ENCODE measurements at regions not wholly inside any gene's neighbourhood (a gene's known extent, or its start where the extent isn't known, plus 50 kb on each side); places are given as distances from the start of the nearest gene placed in this dataset.

- TF ChIP-seq, protein P1, sequence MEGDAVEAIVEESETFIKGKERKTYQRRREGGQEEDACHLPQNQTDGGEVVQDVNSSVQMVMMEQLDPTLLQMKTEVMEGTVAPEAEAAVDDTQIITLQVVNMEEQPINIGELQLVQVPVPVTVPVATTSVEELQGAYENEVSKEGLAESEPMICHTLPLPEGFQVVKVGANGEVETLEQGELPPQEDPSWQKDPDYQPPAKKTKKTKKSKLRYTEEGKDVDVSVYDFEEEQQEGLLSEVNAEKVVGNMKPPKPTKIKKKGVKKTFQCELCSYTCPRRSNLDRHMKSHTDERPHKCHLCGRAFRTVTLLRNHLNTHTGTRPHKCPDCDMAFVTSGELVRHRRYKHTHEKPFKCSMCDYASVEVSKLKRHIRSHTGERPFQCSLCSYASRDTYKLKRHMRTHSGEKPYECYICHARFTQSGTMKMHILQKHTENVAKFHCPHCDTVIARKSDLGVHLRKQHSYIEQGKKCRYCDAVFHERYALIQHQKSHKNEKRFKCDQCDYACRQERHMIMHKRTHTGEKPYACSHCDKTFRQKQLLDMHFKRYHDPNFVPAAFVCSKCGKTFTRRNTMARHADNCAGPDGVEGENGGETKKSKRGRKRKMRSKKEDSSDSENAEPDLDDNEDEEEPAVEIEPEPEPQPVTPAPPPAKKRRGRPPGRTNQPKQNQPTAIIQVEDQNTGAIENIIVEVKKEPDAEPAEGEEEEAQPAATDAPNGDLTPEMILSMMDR (IDR thresholded peaks at IDR 0.05; ENCODE audit: insufficient read depth, low read length), result no peak
- no peak for TF ChIP-seq SPI1 (IDR thresholded peaks at IDR 0.05; ENCODE audit: borderline replicate concordance, low read depth)
Measured at GRCh38 chr6:76381612-76382011, 309.1 kb upstream of the IMPG1 start.

Data from HL-60 (cell line).